Keratinocyte (primary cell): ENCODE measurements at regions not wholly inside any gene's neighbourhood (a gene's known extent, or its start where the extent isn't known, plus 50 kb on each side); places are given as distances from the start of the nearest gene placed in this dataset.

ENCODE experiments used
- DNase-seq: peaks from one replicate; pipeline ENCODE4 v3.0.0-alpha.2; 2011; ENCODE audit warnings: low read depth, missing footprints, low spot score
- FAIRE-seq: peaks from 2 replicates; lab custom pipeline; 2011; peaks lifted over from hg19 to GRCh38; lab: Jason Lieb, UNC
- H2AFZ ChIP-seq: 2 replicates; pipeline ENCODE4 v1.6.0; 2012; ENCODE audit warnings: low read length, control low read depth, inconsistent platforms; ENCODE audit not compliant: control insufficient read depth
- H3K27ac ChIP-seq: 2 replicates; pipeline ENCODE4 v1.5.1; 2011; ENCODE audit warnings: low read length; ENCODE audit not compliant: control insufficient read depth, insufficient read depth
- H3K27me3 ChIP-seq: 3 replicates; pipeline ENCODE4 v1.6.0; 2011; ENCODE audit warnings: low read length; ENCODE audit not compliant: control insufficient read depth, insufficient read depth; ENCODE audit errors: extremely low read depth
- H3K36me3 ChIP-seq, 2 experiments: 2 replicates in 1 of 2; 3 replicates in 1 of 2; pipeline ENCODE4 v1.5.1; 2011; ENCODE audit warnings: low read length in 2 of 2, mild to moderate bottlenecking in 1 of 2; ENCODE audit not compliant: control insufficient read depth in 2 of 2, insufficient read depth in 2 of 2; ENCODE audit errors: extremely low read depth in 1 of 2
- H3K4me1 ChIP-seq: 3 replicates; pipeline ENCODE4 v1.5.1; 2011; ENCODE audit warnings: low read length; ENCODE audit not compliant: control insufficient read depth, insufficient read depth; ENCODE audit errors: extremely low read depth
- H3K4me2 ChIP-seq: 3 replicates; pipeline ENCODE4 v1.6.0; 2011; ENCODE audit warnings: low read depth, low read length; ENCODE audit not compliant: control insufficient read depth, insufficient read depth; ENCODE audit errors: extremely low read depth
- H3K4me3 ChIP-seq, 3 experiments: fragments of 200-600 bp in 1 of 3; sonication (generic) in 1 of 3; 2 replicates in 2 of 3; 3 replicates in 1 of 3; pipeline ENCODE4 v1.5.1; 2011 to 2016; ENCODE audit warnings: low read length in 3 of 3, mild to moderate bottlenecking in 3 of 3, control low read depth in 2 of 3, inconsistent platforms in 1 of 3, low read depth in 1 of 3, mixed read lengths in 1 of 3, mixed run types in 1 of 3, moderate library complexity in 1 of 3; ENCODE audit not compliant: control insufficient read depth in 2 of 3, insufficient read depth in 2 of 3; ENCODE audit errors: extremely low read depth in 1 of 3
- H3K79me2 ChIP-seq: 2 replicates; pipeline ENCODE4 v1.6.0; 2012; ENCODE audit warnings: low read length; ENCODE audit not compliant: control insufficient read depth, insufficient read depth
- H3K9ac ChIP-seq: 3 replicates; pipeline ENCODE4 v1.6.0; 2011; ENCODE audit warnings: low read length; ENCODE audit not compliant: control insufficient read depth, insufficient read depth; ENCODE audit errors: extremely low read depth
- H3K9me1 ChIP-seq: 3 replicates; pipeline ENCODE4 v1.6.0; 2011; ENCODE audit warnings: low read length; ENCODE audit not compliant: control insufficient read depth, insufficient read depth; ENCODE audit errors: extremely low read depth
- H3K9me3 ChIP-seq: 2 replicates; pipeline ENCODE4 v1.5.1; 2012; ENCODE audit warnings: low read depth, low read length; ENCODE audit not compliant: control insufficient read depth
- H4K20me1 ChIP-seq: 3 replicates; pipeline ENCODE4 v1.6.0; 2011; ENCODE audit warnings: low read length; ENCODE audit not compliant: control insufficient read depth, insufficient read depth; ENCODE audit errors: extremely low read depth
- CTCF ChIP-seq, 3 experiments: IDR thresholded peaks in 1 of 3; conservative IDR thresholded peaks in 1 of 3; optimal IDR thresholded peaks in 1 of 3; 2 replicates in 2 of 3; 3 replicates in 1 of 3; pipeline versions ENCODE3 to v1.5.1; 2011; ENCODE audit warnings: low read length in 3 of 3, mild to moderate bottlenecking in 3 of 3, moderate library complexity in 2 of 3, control low read depth in 1 of 3, inconsistent platforms in 1 of 3; ENCODE audit not compliant: insufficient read depth in 2 of 3; ENCODE audit errors: extremely low read depth in 1 of 3
- EZH2 ChIP-seq: IDR thresholded peaks from one replicate; pipeline ENCODE4 v1.6.1; 2012; ENCODE audit warnings: inconsistent platforms, mild to moderate bottlenecking, low read length, moderate library complexity
- dilution Hi-C: fragments of 300-500 bp; cut with MboI; formaldehyde crosslinking; loops from one replicate; pipeline ENCODE4 v1.7.0; 2020; ENCODE audit warnings: low sequenced_read_pairs; ENCODE audit not compliant: extremely low pct_ligation_motif_present

- Histone ChIP-seq H3K9me1 (no peaks in the 10 kb centered on the region), H4K20me1 (no peaks in the 10 kb centered on the region), H3K27ac (no peak overlapping the region), H3K27me3 (no peaks in the 10 kb centered on the region), H3K9ac (no peak overlapping the region), H3K9me3 (no peaks in the 10 kb centered on the region), H3K79me2 (no peaks in the 10 kb centered on the region), H3K4me2 (peak overlapping the region; percentile 45), H3K4me3 (no peak overlapping the region), H3K36me3 (no peaks in the 10 kb centered on the region), H2AFZ (no peak overlapping the region), H3K4me1 (peaks cover 12% of the 10 kb centered on the region)
- DNase-seq = peak; percentile 54
- peak; percentile 78 for FAIRE-seq
- TF ChIP-seq CTCF (optimal IDR thresholded peaks at IDR 0.05 in 1 of 3, IDR thresholded peaks at IDR 0.05 in 1 of 3, conservative IDR thresholded peaks at IDR 0.05 in 1 of 3; ENCODE audit: extremely low read depth in 1 of 3, insufficient read depth in 2 of 3, low read length in 3 of 3) (no peak), EZH2 (no peak)
- dilution Hi-C loops = no loop called here
Measured at GRCh38 chr11:16669799-16670415, 68.5 kb upstream of the C11orf58 start.

- H3K9me3 ChIP-seq = no peaks in the 10 kb centered on the region
- peak overlapping the region; percentile 15 for H2AFZ ChIP-seq
- H3K9me1 ChIP-seq = no peaks in the 10 kb centered on the region
- dilution Hi-C loops = no loop called here
- H3K4me2 ChIP-seq = no peak overlapping the region
- no peaks in the 10 kb centered on the region for H3K36me3 ChIP-seq
- peaks cover 7% of the 10 kb centered on the region for H3K4me1 ChIP-seq
- TF ChIP-seq CTCF (optimal IDR thresholded peaks at IDR 0.05 in 1 of 3, IDR thresholded peaks at IDR 0.05 in 1 of 3, conservative IDR thresholded peaks at IDR 0.05 in 1 of 3; ENCODE audit: extremely low read depth in 1 of 3, insufficient read depth in 2 of 3, low read length in 3 of 3) = peak; percentile 58 to 64 (median 60)
- TF ChIP-seq EZH2 = no peak
- no peaks in the 10 kb centered on the region for H3K27me3 ChIP-seq
- DNase-seq = no peak
- no peak overlapping the region for H3K4me3 ChIP-seq
- no peak overlapping the region for H3K27ac ChIP-seq
- no peaks in the 10 kb centered on the region for H3K79me2 ChIP-seq
- peak; percentile 81 for FAIRE-seq
- no peaks in the 10 kb centered on the region for H4K20me1 ChIP-seq
- H3K9ac ChIP-seq = no peak overlapping the region
Measured at GRCh38 chr11:16632295-16633200, 105.9 kb upstream of the C11orf58 start.
